WTC11 (cell line): ENCODE measurements at regions not wholly inside any gene's neighbourhood (a gene's known extent, or its start where the extent isn't known, plus 50 kb on each side); places are given as distances from the start of the nearest gene placed in this dataset.

Experiments used
- ATAC-seq: fragments of 200-7000 bp; cut with Tn5 transposase; 2 replicates; pipeline ENCODE4 v1.10.0; 2021; ENCODE audit warnings: mild to moderate bottlenecking, moderate library complexity
- CTCF ChIA-PET: fragments of 300-600 bp; sonication (Branson Sonifier 250); formaldehyde crosslinking; loops from one replicate; lab custom pipeline; 2021; ENCODE audit warnings: antibody characterized with exemption; lab: Charles Lee
- POLR2A ChIA-PET: fragments of 350-600 bp; sonication (Branson Sonifier 250); formaldehyde crosslinking; loops from one replicate; lab custom pipeline; 2021; ENCODE audit warnings: antibody characterized with exemption; lab: Charles Lee
- DNase-seq: peaks from one replicate; pipeline ENCODE4 v3.0.0; 2021; ENCODE audit warnings: low spot score
- H3K27ac Mint-ChIP-seq: 2 replicates; pipeline ENCODE4 v1.8.0; 2021; ENCODE audit warnings: mixed read lengths
- H3K27me3 Mint-ChIP-seq: 2 replicates; pipeline ENCODE4 v1.8.0; 2021; ENCODE audit warnings: low read depth, mild to moderate bottlenecking, moderate library complexity, mixed read lengths
- H3K36me3 Mint-ChIP-seq: 2 replicates; pipeline ENCODE4 v1.8.0; 2021; ENCODE audit warnings: mixed read lengths
- H3K4me1 Mint-ChIP-seq: 2 replicates; pipeline ENCODE4 v1.8.0; 2022; ENCODE audit warnings: mixed read lengths
- H3K4me3 Mint-ChIP-seq: 2 replicates; pipeline ENCODE4 v1.8.0; 2021; ENCODE audit warnings: mild to moderate bottlenecking, moderate library complexity, mixed read lengths
- H3K9me3 Mint-ChIP-seq: 2 replicates; pipeline ENCODE4 v1.8.0; 2021; ENCODE audit warnings: mixed read lengths
- AR ChIP-seq: fragments of 250-450 bp; sonication (Bioruptor Pico); IDR thresholded peaks from 2 replicates; pipeline ENCODE4 v1.9.0; 2021; ENCODE audit warnings: mild to moderate bottlenecking
- ATF1 ChIP-seq: sonication (generic); formaldehyde crosslinking; IDR thresholded peaks from 2 replicates; pipeline ENCODE4 v1.8.1; 2023; ENCODE audit warnings: mild to moderate bottlenecking, moderate library complexity, missing genetic modification reagents
- ATF3 ChIP-seq: sonication (generic); formaldehyde crosslinking; conservative IDR thresholded peaks from 2 replicates; pipeline ENCODE4 v1.8.1; 2022; ENCODE audit warnings: mild to moderate bottlenecking, missing genetic modification reagents
- CREM ChIP-seq: sonication (generic); formaldehyde crosslinking; IDR thresholded peaks from 2 replicates; pipeline ENCODE4 v1.8.1; 2022; ENCODE audit warnings: mild to moderate bottlenecking, missing genetic modification reagents, moderate library complexity
- ELF4 ChIP-seq: sonication (generic); formaldehyde crosslinking; IDR thresholded peaks from 2 replicates; pipeline ENCODE4 v1.8.1; 2022; ENCODE audit warnings: low read depth, mild to moderate bottlenecking, moderate library complexity, missing genetic modification reagents
- EMX1 ChIP-seq: fragments of 250-450 bp; sonication (Bioruptor Pico); IDR thresholded peaks from 2 replicates; pipeline ENCODE4 v1.8.0; 2021; ENCODE audit warnings: mild to moderate bottlenecking
- FOXP4 ChIP-seq: sonication (generic); formaldehyde crosslinking; IDR thresholded peaks from 2 replicates; pipeline ENCODE4 v1.8.0; 2022; ENCODE audit warnings: mild to moderate bottlenecking, missing genetic modification reagents
- GTF2I ChIP-seq: fragments of 250-450 bp; sonication (Bioruptor Pico); conservative IDR thresholded peaks from 2 replicates; pipeline ENCODE4 v1.4.0; 2021; ENCODE audit warnings: mild to moderate bottlenecking
- HMGA2 ChIP-seq: fragments of 250-450 bp; sonication (Bioruptor Pico); IDR thresholded peaks from 2 replicates; pipeline ENCODE4 v1.4.0; 2021; ENCODE audit warnings: mild to moderate bottlenecking, moderate library complexity
- JAZF1 ChIP-seq: fragments of 250-450 bp; sonication (Bioruptor Pico); IDR thresholded peaks from 2 replicates; pipeline ENCODE4 v1.9.0; 2021; ENCODE audit warnings: moderate library complexity, mild to moderate bottlenecking, inconsistent platforms
- NR1H2 ChIP-seq: sonication (generic); formaldehyde crosslinking; IDR thresholded peaks from 2 replicates; pipeline ENCODE4 v1.9.0; 2021; ENCODE audit warnings: mild to moderate bottlenecking, moderate library complexity, missing genetic modification reagents
- NR3C1 ChIP-seq: sonication (generic); formaldehyde crosslinking; conservative IDR thresholded peaks from 2 replicates; pipeline ENCODE4 v1.8.1; 2023; ENCODE audit warnings: low read depth, mild to moderate bottlenecking, missing genetic modification reagents
- OVOL2 ChIP-seq: fragments of 250-450 bp; sonication (Bioruptor Pico); IDR thresholded peaks from 2 replicates; pipeline ENCODE4 v1.9.0; 2021; ENCODE audit warnings: mild to moderate bottlenecking, borderline replicate concordance
- TCF7 ChIP-seq: sonication (generic); formaldehyde crosslinking; IDR thresholded peaks from 2 replicates; pipeline ENCODE4 v1.8.0; 2022; ENCODE audit warnings: mild to moderate bottlenecking, low read depth, missing genetic modification reagents, moderate library complexity
- TP53 ChIP-seq: sonication (generic); formaldehyde crosslinking; IDR thresholded peaks from 2 replicates; pipeline ENCODE4 v1.8.1; 2023; ENCODE audit warnings: mild to moderate bottlenecking, missing genetic modification reagents
- USF1 ChIP-seq: sonication (generic); formaldehyde crosslinking; IDR thresholded peaks from 2 replicates; pipeline ENCODE4 v1.8.0; 2022; ENCODE audit warnings: mild to moderate bottlenecking, missing genetic modification reagents
- USF2 ChIP-seq: sonication (generic); formaldehyde crosslinking; IDR thresholded peaks from 2 replicates; pipeline ENCODE4 v1.8.1; 2023; ENCODE audit warnings: mild to moderate bottlenecking, missing genetic modification reagents, moderate library complexity
- TF ChIP-seq, protein P1 (sequence below): fragments of 200-600 bp; IDR thresholded peaks from 2 replicates; pipeline ENCODE4 v1.8.0; 2022; ENCODE audit warnings: antibody characterized with exemption
- TF ChIP-seq, protein P2 (sequence below): sonication (generic); formaldehyde crosslinking; IDR thresholded peaks from 2 replicates; pipeline ENCODE4 v1.8.1; 2022; ENCODE audit warnings: low read depth, mild to moderate bottlenecking, moderate library complexity, missing genetic modification reagents, borderline replicate concordance
- TF ChIP-seq, protein P3 (sequence below): sonication (generic); formaldehyde crosslinking; IDR thresholded peaks from 2 replicates; pipeline ENCODE4 v1.8.0; 2022; ENCODE audit warnings: mild to moderate bottlenecking, missing genetic modification reagents
- TF ChIP-seq, protein P4 (sequence below): fragments of 250-450 bp; sonication (Bioruptor Pico); IDR thresholded peaks from 2 replicates; pipeline ENCODE4 v2.1.2; 2022; ENCODE audit warnings: mild to moderate bottlenecking, moderate library complexity

- POLR2A ChIA-PET = no interaction called here
- Mint-ChIP-seq H3K36me3 (no peaks in the 10 kb centered on the region), H3K27ac (no peak overlapping the region), H3K9me3 (no peaks in the 10 kb centered on the region), H3K27me3 (no peaks in the 10 kb centered on the region; the same call in 1 of the 2 replicates), H3K4me3 (no peak overlapping the region), H3K4me1 (peaks cover 4% of the 10 kb centered on the region)
- TF ChIP-seq USF2 (CRISPR knock-in tag) (no peak), NR1H2 (no peak), ATF3 (CRISPR knock-in tag) (no peak), JAZF1 (CRISPR knock-in tag) (no peak)
- TF ChIP-seq, protein P1, sequence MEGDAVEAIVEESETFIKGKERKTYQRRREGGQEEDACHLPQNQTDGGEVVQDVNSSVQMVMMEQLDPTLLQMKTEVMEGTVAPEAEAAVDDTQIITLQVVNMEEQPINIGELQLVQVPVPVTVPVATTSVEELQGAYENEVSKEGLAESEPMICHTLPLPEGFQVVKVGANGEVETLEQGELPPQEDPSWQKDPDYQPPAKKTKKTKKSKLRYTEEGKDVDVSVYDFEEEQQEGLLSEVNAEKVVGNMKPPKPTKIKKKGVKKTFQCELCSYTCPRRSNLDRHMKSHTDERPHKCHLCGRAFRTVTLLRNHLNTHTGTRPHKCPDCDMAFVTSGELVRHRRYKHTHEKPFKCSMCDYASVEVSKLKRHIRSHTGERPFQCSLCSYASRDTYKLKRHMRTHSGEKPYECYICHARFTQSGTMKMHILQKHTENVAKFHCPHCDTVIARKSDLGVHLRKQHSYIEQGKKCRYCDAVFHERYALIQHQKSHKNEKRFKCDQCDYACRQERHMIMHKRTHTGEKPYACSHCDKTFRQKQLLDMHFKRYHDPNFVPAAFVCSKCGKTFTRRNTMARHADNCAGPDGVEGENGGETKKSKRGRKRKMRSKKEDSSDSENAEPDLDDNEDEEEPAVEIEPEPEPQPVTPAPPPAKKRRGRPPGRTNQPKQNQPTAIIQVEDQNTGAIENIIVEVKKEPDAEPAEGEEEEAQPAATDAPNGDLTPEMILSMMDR = no peak
- CTCF ChIA-PET = no interaction called here
- DNase-seq (no peak), ATAC-seq (no peak)
Measured at GRCh38 chr11:88398372-88398771, 60.8 kb upstream of the CTSC start.

- TF ChIP-seq EMX1 (CRISPR knock-in tag) (no peak), CREM (CRISPR knock-in tag) (no peak), OVOL2 (CRISPR knock-in tag) (no peak), AR (no peak), ELF4 (CRISPR knock-in tag) (no peak), HMGA2 (CRISPR knock-in tag) (no peak), TCF7 (no peak), NR3C1 (CRISPR knock-in tag) (no peak), GTF2I (CRISPR knock-in tag) (no peak), FOXP4 (no peak), USF1 (no peak), ATF1 (no peak), TP53 (CRISPR knock-in tag) (no peak)
- TF ChIP-seq, protein P2, sequence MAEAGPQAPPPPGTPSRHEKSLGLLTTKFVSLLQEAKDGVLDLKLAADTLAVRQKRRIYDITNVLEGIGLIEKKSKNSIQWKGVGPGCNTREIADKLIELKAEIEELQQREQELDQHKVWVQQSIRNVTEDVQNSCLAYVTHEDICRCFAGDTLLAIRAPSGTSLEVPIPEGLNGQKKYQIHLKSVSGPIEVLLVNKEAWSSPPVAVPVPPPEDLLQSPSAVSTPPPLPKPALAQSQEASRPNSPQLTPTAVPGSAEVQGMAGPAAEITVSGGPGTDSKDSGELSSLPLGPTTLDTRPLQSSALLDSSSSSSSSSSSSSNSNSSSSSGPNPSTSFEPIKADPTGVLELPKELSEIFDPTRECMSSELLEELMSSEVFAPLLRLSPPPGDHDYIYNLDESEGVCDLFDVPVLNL = no peak
- TF ChIP-seq, protein P3, sequence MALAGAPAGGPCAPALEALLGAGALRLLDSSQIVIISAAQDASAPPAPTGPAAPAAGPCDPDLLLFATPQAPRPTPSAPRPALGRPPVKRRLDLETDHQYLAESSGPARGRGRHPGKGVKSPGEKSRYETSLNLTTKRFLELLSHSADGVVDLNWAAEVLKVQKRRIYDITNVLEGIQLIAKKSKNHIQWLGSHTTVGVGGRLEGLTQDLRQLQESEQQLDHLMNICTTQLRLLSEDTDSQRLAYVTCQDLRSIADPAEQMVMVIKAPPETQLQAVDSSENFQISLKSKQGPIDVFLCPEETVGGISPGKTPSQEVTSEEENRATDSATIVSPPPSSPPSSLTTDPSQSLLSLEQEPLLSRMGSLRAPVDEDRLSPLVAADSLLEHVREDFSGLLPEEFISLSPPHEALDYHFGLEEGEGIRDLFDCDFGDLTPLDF (CRISPR knock-in tag) = no peak
- TF ChIP-seq, protein P4, sequence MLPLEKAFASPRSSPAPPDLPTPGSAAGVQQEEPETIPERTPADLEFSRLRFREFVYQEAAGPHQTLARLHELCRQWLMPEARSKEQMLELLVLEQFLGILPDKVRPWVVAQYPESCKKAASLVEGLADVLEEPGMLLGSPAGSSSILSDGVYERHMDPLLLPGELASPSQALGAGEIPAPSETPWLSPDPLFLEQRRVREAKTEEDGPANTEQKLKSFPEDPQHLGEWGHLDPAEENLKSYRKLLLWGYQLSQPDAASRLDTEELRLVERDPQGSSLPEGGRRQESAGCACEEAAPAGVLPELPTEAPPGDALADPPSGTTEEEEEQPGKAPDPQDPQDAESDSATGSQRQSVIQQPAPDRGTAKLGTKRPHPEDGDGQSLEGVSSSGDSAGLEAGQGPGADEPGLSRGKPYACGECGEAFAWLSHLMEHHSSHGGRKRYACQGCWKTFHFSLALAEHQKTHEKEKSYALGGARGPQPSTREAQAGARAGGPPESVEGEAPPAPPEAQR (CRISPR knock-in tag) = no peak
- H3K27me3 Mint-ChIP-seq = no peaks in the 10 kb centered on the region
- DNase-seq (no peak), ATAC-seq (no peak)
- H3K4me3 Mint-ChIP-seq = no peak overlapping the region
- peaks cover 24% of the 10 kb centered on the region for H3K9me3 Mint-ChIP-seq
- POLR2A ChIA-PET = no interaction called here
- H3K27ac Mint-ChIP-seq = no peak overlapping the region
- H3K36me3 Mint-ChIP-seq = peaks cover 16% of the 10 kb centered on the region
- H3K4me1 Mint-ChIP-seq = peaks cover 4% of the 10 kb centered on the region; the same call in 1 of the 2 replicates
- CTCF ChIA-PET = no interaction called here
Measured at GRCh38 chr11:88390254-88390653, 52.7 kb upstream of the CTSC start.
